GM12873 (cell line): ENCODE measurements at regions not wholly inside any gene's neighbourhood (a gene's known extent, or its start where the extent isn't known, plus 50 kb on each side); places are given as distances from the start of the nearest gene placed in this dataset.

Source experiments
- TF ChIP-seq, protein P1 (sequence below): IDR thresholded peaks from 2 replicates; pipeline ENCODE4 v1.5.1; 2012; ENCODE audit warnings: low read depth, mild to moderate bottlenecking, moderate library complexity, low read length, control low read depth; ENCODE audit not compliant: insufficient read depth; ENCODE audit errors: missing control alignments

DNA sequence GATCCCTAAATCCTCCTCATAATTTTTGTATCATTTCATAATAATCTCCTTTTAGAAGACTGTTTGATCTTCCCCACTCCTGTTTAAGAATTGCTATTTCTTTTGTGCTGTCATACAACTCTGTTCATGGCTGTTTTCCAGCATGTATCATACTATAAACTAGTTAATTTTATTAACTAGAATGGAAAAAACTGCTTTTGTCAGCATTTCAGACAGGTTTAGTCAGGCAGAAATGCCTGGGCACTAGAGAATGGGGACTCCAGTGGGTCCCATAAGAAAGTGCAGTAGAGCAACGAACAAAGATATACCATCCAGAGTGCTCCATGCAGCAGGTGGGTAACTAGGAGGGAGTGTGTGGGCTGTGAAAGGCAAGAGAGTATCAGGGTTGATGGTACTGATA is 523.9 kb downstream of the PLOD2 start:
- TF ChIP-seq, protein P1, sequence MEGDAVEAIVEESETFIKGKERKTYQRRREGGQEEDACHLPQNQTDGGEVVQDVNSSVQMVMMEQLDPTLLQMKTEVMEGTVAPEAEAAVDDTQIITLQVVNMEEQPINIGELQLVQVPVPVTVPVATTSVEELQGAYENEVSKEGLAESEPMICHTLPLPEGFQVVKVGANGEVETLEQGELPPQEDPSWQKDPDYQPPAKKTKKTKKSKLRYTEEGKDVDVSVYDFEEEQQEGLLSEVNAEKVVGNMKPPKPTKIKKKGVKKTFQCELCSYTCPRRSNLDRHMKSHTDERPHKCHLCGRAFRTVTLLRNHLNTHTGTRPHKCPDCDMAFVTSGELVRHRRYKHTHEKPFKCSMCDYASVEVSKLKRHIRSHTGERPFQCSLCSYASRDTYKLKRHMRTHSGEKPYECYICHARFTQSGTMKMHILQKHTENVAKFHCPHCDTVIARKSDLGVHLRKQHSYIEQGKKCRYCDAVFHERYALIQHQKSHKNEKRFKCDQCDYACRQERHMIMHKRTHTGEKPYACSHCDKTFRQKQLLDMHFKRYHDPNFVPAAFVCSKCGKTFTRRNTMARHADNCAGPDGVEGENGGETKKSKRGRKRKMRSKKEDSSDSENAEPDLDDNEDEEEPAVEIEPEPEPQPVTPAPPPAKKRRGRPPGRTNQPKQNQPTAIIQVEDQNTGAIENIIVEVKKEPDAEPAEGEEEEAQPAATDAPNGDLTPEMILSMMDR = no peak

DNA sequence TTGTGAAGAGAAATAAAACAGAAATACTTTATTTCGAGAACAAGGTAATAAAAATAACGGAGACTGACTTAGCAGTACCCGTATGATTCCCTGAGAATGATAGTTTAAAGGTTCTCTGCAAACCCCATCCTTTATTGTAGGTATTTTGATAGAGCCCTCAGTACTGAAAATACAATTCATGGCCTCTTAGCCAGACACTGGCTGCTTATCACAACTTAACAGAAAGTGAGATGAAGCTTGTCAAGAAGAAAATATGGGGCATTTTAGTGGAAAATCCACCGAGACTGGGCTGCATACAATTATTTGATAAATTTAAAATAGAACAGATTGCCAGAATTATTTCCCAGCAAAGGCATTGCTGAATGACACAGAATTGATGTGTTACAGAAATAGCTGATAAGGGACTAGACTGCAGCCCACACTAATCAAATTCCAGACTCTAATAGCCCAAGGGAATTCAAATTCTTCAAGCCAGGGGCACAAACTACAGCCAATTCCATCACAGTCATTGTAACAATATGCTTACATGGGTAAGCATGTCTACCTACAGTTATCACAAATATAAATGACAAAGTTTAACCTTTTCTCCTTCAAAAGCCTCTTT is 521.9 kb downstream of the PLOD2 start:
- TF ChIP-seq, protein P1 = no peak

DNA sequence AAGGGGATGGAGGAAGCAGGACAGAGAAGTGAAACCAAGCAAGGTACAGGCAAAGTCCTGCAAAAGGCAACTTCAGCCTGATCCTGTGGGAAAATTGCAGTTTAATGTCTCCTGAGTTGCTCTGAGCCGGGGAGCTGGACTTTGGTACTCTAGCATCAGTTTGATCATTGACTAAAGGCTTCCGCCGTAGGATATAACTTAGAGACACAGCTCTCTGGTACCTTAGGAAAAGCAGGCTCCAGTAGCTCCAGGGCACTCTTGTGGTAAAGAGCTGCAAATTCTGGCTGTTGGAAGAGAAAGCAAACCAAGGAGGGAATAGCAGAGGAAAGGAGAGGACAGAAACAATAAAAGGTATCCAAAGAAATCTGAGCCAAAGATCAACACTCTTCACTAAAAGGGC is 521.1 kb downstream of the PLOD2 start:
- TF ChIP-seq, protein P1 = no peak

DNA sequence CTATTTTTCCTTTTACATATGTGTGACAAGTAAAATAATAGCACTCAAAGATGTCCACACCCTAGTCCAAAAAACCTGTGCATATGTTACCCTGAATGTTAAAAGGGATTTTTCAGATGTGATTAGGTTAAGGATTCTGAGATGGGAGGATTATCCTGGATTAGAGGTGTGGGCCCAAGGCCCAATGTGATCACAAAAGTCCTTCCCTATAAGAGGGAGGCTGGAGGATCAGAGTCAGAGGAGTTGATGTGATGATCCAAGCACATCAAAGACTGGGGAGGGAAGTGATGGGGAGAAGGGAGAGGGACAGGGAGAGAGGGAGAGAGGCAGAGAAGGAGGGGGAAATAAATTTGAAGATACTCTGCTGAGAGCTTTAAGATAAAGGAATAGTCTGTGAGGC is 512.6 kb downstream of the PLOD2 start:
- TF ChIP-seq, protein P1 = no peak

DNA sequence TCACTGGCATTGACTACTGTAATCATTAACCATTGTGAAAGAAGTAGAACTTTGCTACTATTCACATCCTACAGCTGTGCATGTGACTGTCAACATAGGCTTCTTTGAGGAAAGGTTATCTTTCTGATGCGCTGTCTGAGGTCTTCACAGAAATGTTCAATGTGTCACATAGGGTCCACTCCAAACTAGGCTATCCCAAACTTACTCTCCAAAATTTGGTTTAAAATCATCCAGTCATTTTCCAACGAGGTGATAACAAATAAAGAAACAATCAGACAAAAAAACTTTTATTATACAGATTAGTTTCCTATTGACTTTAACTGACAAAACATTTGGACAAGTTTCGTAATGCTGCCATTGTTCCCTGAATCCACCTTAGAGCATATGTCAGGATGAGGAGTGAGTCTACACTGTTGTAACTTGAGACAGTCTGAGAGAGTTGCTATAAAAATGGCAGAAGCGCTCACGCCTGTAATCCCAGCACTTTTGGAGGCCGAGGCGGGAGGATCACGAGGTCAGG is 511.6 kb downstream of the PLOD2 start:
- TF ChIP-seq, protein P1 = no peak

DNA sequence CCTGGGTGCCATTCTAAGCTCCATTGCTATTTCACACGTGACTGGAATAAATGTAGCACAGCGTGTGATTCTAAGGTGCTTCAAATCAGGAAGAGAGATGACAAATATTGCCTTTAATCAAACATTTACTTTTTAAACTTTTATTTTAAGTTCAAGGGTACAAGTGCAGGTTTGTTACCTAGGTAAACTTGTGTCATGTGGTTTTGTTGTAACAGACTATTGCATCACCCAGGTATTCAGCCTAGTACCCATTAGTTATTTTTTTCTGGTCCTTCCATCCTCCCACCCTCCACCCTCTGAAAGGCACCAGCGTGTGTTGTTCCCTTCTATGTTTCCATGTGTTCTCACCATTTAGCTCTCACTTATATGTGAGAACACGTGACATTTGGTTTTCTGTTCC is 510.8 kb downstream of the PLOD2 start:
- TF ChIP-seq, protein P1 = no peak

DNA sequence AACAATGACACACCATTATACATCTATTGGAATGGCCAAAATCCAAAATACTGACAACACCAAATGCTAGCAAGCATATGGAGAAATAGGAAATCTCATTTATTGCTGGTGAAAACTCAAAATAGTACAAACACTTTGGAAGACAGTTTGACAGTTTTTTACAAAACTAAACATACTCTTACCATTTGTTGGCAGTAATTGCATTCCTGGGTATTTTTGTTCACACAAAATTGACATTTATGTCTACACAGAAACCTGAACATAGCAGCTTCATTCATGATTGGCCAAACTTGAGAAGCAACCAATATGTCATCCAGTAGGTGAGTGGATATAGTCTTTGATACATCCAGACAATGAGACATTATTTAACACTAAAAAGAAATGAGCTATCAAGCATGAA is 489.9 kb downstream of the PLOD2 start:
- TF ChIP-seq, protein P1 = no peak
